ENCODE measurements at regions not wholly inside any gene's neighbourhood (a gene's known extent, or its start where the extent isn't known, plus 50 kb on each side); places are given as distances from the start of the nearest gene placed in this dataset.

GRCh38 chr6:40877362-40877761 is 161.7 kb downstream of the UNC5CL start:
- intact Hi-C loops (cut with micrococcal nuclease) (no loop called here), dilution Hi-C loops (cut with MboI; ENCODE audit: extremely low pct_ligation_motif_present, low sequenced_read_pairs) (no loop called here)
- FAIRE-seq (no peak), DNase-seq (ENCODE audit: low read depth, low spot score) (no peak)
- Histone ChIP-seq H3K4me2 (ENCODE audit: insufficient read depth, low read length) (no peak overlapping the region), H4K20me1 (replicated peaks; ENCODE audit: control insufficient read depth, extremely low read depth, insufficient read depth, low read length) (no peaks in the 10 kb centered on the region), H3K36me3 (ENCODE audit: control insufficient read depth in 2 of 2, extremely low read depth in 1 of 2, insufficient read depth in 2 of 2, low read length in 2 of 2) (no peaks in the 10 kb centered on the region), H3K9me3 (replicated peaks; ENCODE audit: control insufficient read depth, insufficient read depth, low read length) (no peaks in the 10 kb centered on the region), H3K4me3 (replicated peaks in 1 of 3; ENCODE audit: insufficient read depth in 1 of 3, low read depth in 1 of 3, low read length in 3 of 3) (no peak overlapping the region), H3K27ac (ENCODE audit: insufficient read depth, low read depth, low read length) (no peak overlapping the region), H3K27me3 (ENCODE audit: control insufficient read depth in 2 of 2, insufficient read depth in 2 of 2, low read length in 2 of 2) (no peaks in the 10 kb centered on the region), H3K9ac (replicated peaks; ENCODE audit: extremely low read depth, insufficient read depth, low read length) (no peak overlapping the region), H3K9me1 (replicated peaks; ENCODE audit: control insufficient read depth, extremely low read depth, insufficient read depth, low read length) (no peaks in the 10 kb centered on the region), H2AFZ (ENCODE audit: low read depth, low read length) (no peak overlapping the region), H3K79me2 (ENCODE audit: control insufficient read depth, insufficient read depth, low read length) (no peaks in the 10 kb centered on the region), H3K4me1 (ENCODE audit: control insufficient read depth, extremely low read depth, insufficient read depth, low read length) (no peaks in the 10 kb centered on the region)
- TF ChIP-seq GATA2 (IDR thresholded peaks at IDR 0.05; ENCODE audit: insufficient read depth, insufficient read length, low read depth, low read length), result no peak
- no peak for TF ChIP-seq CTCF (IDR thresholded peaks at IDR 0.05; ENCODE audit: extremely low read depth in 1 of 2, insufficient read depth in 1 of 2, low read depth in 1 of 2, low read length in 2 of 2)
- no peak for TF ChIP-seq FOS (IDR thresholded peaks at IDR 0.05; ENCODE audit: borderline replicate concordance, insufficient read depth, low read length)
- ChIA-PET CTCF (interaction anchor here (0.8 kb wide), 1 partner anchor 151 kb away, joined by 4 read pairs; no protein-coding TSS in a partner anchor), POLR2A (no interaction called here)
- BruUV-seq (replicated peaks), result no TSS peak

- Histone ChIP-seq H4K20me1 (replicated peaks; ENCODE audit: control insufficient read depth, extremely low read depth, insufficient read depth, low read length) (no peaks in the 10 kb centered on the region), H3K4me1 (ENCODE audit: control insufficient read depth, extremely low read depth, insufficient read depth, low read length) (no peaks in the 10 kb centered on the region), H3K4me2 (ENCODE audit: insufficient read depth, low read length) (no peak overlapping the region), H3K9me1 (replicated peaks; ENCODE audit: control insufficient read depth, extremely low read depth, insufficient read depth, low read length) (no peaks in the 10 kb centered on the region), H2AFZ (ENCODE audit: low read depth, low read length) (no peak overlapping the region), H3K36me3 (ENCODE audit: control insufficient read depth in 2 of 2, extremely low read depth in 1 of 2, insufficient read depth in 2 of 2, low read length in 2 of 2) (no peaks in the 10 kb centered on the region), H3K27me3 (ENCODE audit: control insufficient read depth in 2 of 2, insufficient read depth in 2 of 2, low read length in 2 of 2) (no peaks in the 10 kb centered on the region), H3K9ac (replicated peaks; ENCODE audit: extremely low read depth, insufficient read depth, low read length) (no peak overlapping the region), H3K9me3 (replicated peaks; ENCODE audit: control insufficient read depth, insufficient read depth, low read length) (no peaks in the 10 kb centered on the region), H3K4me3 (replicated peaks in 1 of 3; ENCODE audit: insufficient read depth in 1 of 3, low read depth in 1 of 3, low read length in 3 of 3) (no peak overlapping the region), H3K79me2 (ENCODE audit: control insufficient read depth, insufficient read depth, low read length) (no peaks in the 10 kb centered on the region), H3K27ac (ENCODE audit: insufficient read depth, low read depth, low read length) (no peak overlapping the region)
- intact Hi-C loops (cut with micrococcal nuclease), result no loop called here
- no TSS peak for BruUV-seq (replicated peaks)
- FAIRE-seq (no peak), DNase-seq (ENCODE audit: low read depth, low spot score) (no peak)
- dilution Hi-C loops (cut with MboI; ENCODE audit: extremely low pct_ligation_motif_present, low sequenced_read_pairs), result no loop called here
- ChIA-PET CTCF (no interaction called here), POLR2A (no interaction called here)
- TF ChIP-seq CTCF (IDR thresholded peaks at IDR 0.05; ENCODE audit: extremely low read depth in 1 of 2, insufficient read depth in 1 of 2, low read depth in 1 of 2, low read length in 2 of 2) (no peak), EZH2 (IDR thresholded peaks at IDR 0.05; ENCODE audit: borderline replicate concordance, low read depth, low read length, severe bottlenecking) (no peak), FOS (IDR thresholded peaks at IDR 0.05; ENCODE audit: borderline replicate concordance, insufficient read depth, low read length) (no peak), JUN (IDR thresholded peaks at IDR 0.05; ENCODE audit: borderline replicate concordance, insufficient read depth, insufficient read length, low read depth) (no peak), MYC (IDR thresholded peaks at IDR 0.05; ENCODE audit: low read depth, low read length) (no peak), MAX (IDR thresholded peaks at IDR 0.05; ENCODE audit: insufficient read depth, insufficient read length) (no peak), POLR2AphosphoS5 (IDR thresholded peaks at IDR 0.05; ENCODE audit: insufficient read depth, low read depth, low read length) (no peak)
Observed at GRCh38 chr6:40876336-40876735, 162.7 kb downstream of the UNC5CL start.
